B cell (primary cell): ENCODE measurements at regions not wholly inside any gene's neighbourhood (a gene's known extent, or its start where the extent isn't known, plus 50 kb on each side); places are given as distances from the start of the nearest gene placed in this dataset.

Experiments used
- ATAC-seq: fragments of 200-7000 bp; cut with Tn5 transposase; one replicate; pipeline ENCODE4 v1.10.0; 2021; ENCODE audit warnings: low read depth, mild to moderate bottlenecking, moderate number of reproducible peaks, moderate library complexity
- CTCF ChIA-PET: fragments of 350-600 bp; sonication (Branson Sonifier 250); formaldehyde crosslinking; loops from one replicate; lab custom pipeline; 2021; ENCODE audit warnings: antibody characterized with exemption, inconsistent platforms; lab: Charles Lee
- POLR2A ChIA-PET: fragments of 350-600 bp; sonication (Branson Sonifier 250); formaldehyde crosslinking; loops from one replicate; lab custom pipeline; 2021; ENCODE audit warnings: antibody characterized with exemption; lab: Charles Lee
- DNase-seq: peaks from one replicate; pipeline ENCODE4 v3.0.0; 2013
- H2AFZ ChIP-seq: 2 replicates; pipeline ENCODE4 v1.6.1; 2012; ENCODE audit warnings: mild to moderate bottlenecking, low read depth, low read length; ENCODE audit not compliant: insufficient read depth, poor library complexity, severe bottlenecking
- H3K27ac ChIP-seq, 2 donors: 1 replicate in 1 of 2; 2 replicates in 1 of 2; pipeline ENCODE4 v1.5.1; 2012 to 2013; ENCODE audit warnings: low read length in 2 of 2, mild to moderate bottlenecking in 2 of 2, moderate library complexity in 1 of 2
- H3K27me3 ChIP-seq, 4 experiments: fragments of 200-600 bp in 1 of 4; sonication (generic) in 1 of 4; replicated peaks in 1 of 4; 1 replicate in 2 of 4; 2 replicates in 2 of 4; pipeline versions ENCODE4 v1.6.1 to v1.7.0; 2013 to 2016; ENCODE audit warnings: low read length in 3 of 4, mild to moderate bottlenecking in 2 of 4, mixed read lengths in 1 of 4, moderate library complexity in 1 of 4; ENCODE audit not compliant: insufficient read depth in 4 of 4, control insufficient read depth in 3 of 4; ENCODE audit errors: control extremely low read depth in 1 of 4
- H3K36me3 ChIP-seq, 2 experiments: replicated peaks in 1 of 2; 1 replicate in 1 of 2; 2 replicates in 1 of 2; pipeline versions ENCODE4 v1.6.1 to v1.7.1; 2013; ENCODE audit warnings: low read length in 1 of 2; ENCODE audit not compliant: insufficient read depth in 2 of 2, control insufficient read depth in 1 of 2; ENCODE audit errors: control extremely low read depth in 1 of 2, extremely low read depth in 1 of 2
- H3K4me1 ChIP-seq, 2 donors: fragments of 200-600 bp in 1 of 2; sonication (generic) in 1 of 2; 1 replicate in 1 of 2; 2 replicates in 1 of 2; pipeline versions ENCODE4 v1.5.1 to v1.6.1; 2013 to 2017; ENCODE audit warnings: low read length in 2 of 2; ENCODE audit not compliant: control insufficient read depth in 2 of 2, insufficient read depth in 2 of 2
- H3K4me2 ChIP-seq: replicated peaks from 2 replicates; pipeline ENCODE3; 2012; ENCODE audit warnings: mild to moderate bottlenecking, low read depth, low read length; ENCODE audit not compliant: poor library complexity, severe bottlenecking
- H3K4me3 ChIP-seq, 5 experiments: fragments of 200-600 bp in 1 of 5; sonication (generic) in 1 of 5; 1 replicate in 3 of 5; 2 replicates in 2 of 5; pipeline versions ENCODE4 v1.5.1 to v1.7.0; 2011 to 2016; ENCODE audit warnings: low read length in 4 of 5, mild to moderate bottlenecking in 4 of 5, low read depth in 2 of 5, control low read depth in 1 of 5, moderate library complexity in 1 of 5; ENCODE audit not compliant: insufficient read depth in 1 of 5; ENCODE audit errors: control extremely low read depth in 1 of 5, extremely low read depth in 1 of 5
- H3K79me2 ChIP-seq: fragments of 200-600 bp; sonication (generic); one replicate; pipeline ENCODE4 v1.6.0; 2016; ENCODE audit warnings: low read length; ENCODE audit not compliant: control insufficient read depth, insufficient read depth
- H3K9ac ChIP-seq: fragments of 200-600 bp; sonication (generic); 2 replicates; pipeline ENCODE4 v1.6.1; 2017; ENCODE audit warnings: mild to moderate bottlenecking, low read length, moderate library complexity
- H3K9me3 ChIP-seq, 3 donors: one replicate each; pipeline versions ENCODE4 v1.6.1 to v1.7.1; 2013; ENCODE audit warnings: low read length in 2 of 3; ENCODE audit not compliant: control insufficient read depth in 2 of 3, insufficient read depth in 1 of 3; ENCODE audit errors: control extremely low read depth in 1 of 3
- H4K20me1 ChIP-seq: 2 replicates; pipeline ENCODE4 v1.6.0; 2012; ENCODE audit warnings: mild to moderate bottlenecking, low read length; ENCODE audit not compliant: insufficient read depth, control insufficient read depth, poor library complexity, severe bottlenecking
- H3K27ac Mint-ChIP-seq: one replicate; pipeline ENCODE4 v1.8.0; 2021; ENCODE audit warnings: mixed read lengths
- H3K27me3 Mint-ChIP-seq: one replicate; pipeline ENCODE4 v1.8.0; 2021; ENCODE audit warnings: mixed read lengths
- H3K4me1 Mint-ChIP-seq: one replicate; pipeline ENCODE4 v1.8.0; 2021; ENCODE audit warnings: mixed read lengths
- H3K4me3 Mint-ChIP-seq: one replicate; pipeline ENCODE4 v1.8.0; 2021; ENCODE audit warnings: mixed read lengths
- H3K9me3 Mint-ChIP-seq: one replicate; pipeline ENCODE4 v1.8.0; 2022; ENCODE audit warnings: mixed read lengths; ENCODE audit not compliant: insufficient read depth
- CTCF ChIP-seq: fragments of 200-600 bp; IDR thresholded peaks from one replicate; pipeline ENCODE4 v1.8.0; 2022; ENCODE audit warnings: antibody characterized with exemption, mild to moderate bottlenecking
- EZH2 ChIP-seq: IDR thresholded peaks from 2 replicates; pipeline ENCODE4 v1.6.1; 2012; ENCODE audit warnings: borderline replicate concordance, low read depth, mild to moderate bottlenecking, moderate library complexity, low read length; ENCODE audit not compliant: insufficient read depth, poor library complexity, severe bottlenecking
- WGBS: methylation state at CpG from one replicate; pipeline ENCODE4 v1.1.5; 2013; ENCODE audit warnings: missing lambda C conversion rate; ENCODE audit not compliant: insufficient coverage; 5-methylcytosine and 5-hydroxymethylcytosine counted together
- intact Hi-C: fragments of 100-400 bp; cut with micrococcal nuclease; formaldehyde crosslinking; loops from one replicate; pipeline ENCODE4 v1.10.0; 2022

DNA sequence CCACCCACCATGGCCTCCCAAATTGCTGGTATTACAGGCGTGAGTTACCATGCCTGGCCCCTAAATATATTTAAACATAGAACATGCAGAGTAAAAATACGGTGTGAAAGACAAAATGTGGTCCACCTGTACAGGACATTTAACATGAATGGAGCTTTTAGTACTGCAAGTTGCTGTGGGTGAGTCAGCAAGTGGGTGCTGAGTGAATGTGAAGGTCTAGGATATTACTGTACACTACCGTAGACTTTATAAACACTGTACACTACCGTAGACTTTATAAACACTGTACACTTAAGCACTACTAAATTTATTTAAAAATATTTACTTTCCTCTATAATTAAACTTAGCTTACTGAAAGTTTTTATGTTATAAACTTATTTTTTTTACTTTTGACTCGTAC, 317.8 kb downstream of the PRDM9 start:
- Mint-ChIP-seq H3K27me3 (no peaks in the 10 kb centered on the region), H3K4me1 (no peaks in the 10 kb centered on the region), H3K9me3 (peaks cover 3% of the 10 kb centered on the region), H3K4me3 (no peak overlapping the region), H3K27ac (no peak overlapping the region)
- no peak overlapping the region for H3K4me3 ChIP-seq
- intact Hi-C loops, result no loop called here
- POLR2A ChIA-PET, result no interaction called here
- H3K27ac ChIP-seq, result no peak overlapping the region
- no peak overlapping the region for H2AFZ ChIP-seq
- H3K36me3 ChIP-seq, result no peaks in the 10 kb centered on the region
- no peaks in the 10 kb centered on the region for H3K79me2 ChIP-seq
- H3K4me1 ChIP-seq, result no peaks in the 10 kb centered on the region
- no peaks in the 10 kb centered on the region for H4K20me1 ChIP-seq
- WGBS, result no CpG with 5 or more reads among the region's 5 CpGs
- H3K9ac ChIP-seq, result no peak overlapping the region
- H3K27me3 ChIP-seq, result no peaks in the 10 kb centered on the region
- no peak overlapping the region for H3K4me2 ChIP-seq
- CTCF ChIA-PET, result no interaction called here
- H3K9me3 ChIP-seq, result no peaks in the 10 kb centered on the region
- TF ChIP-seq CTCF (no peak), EZH2 (no peak)
- DNase-seq, result no peak
- ATAC-seq, result no peak

DNA sequence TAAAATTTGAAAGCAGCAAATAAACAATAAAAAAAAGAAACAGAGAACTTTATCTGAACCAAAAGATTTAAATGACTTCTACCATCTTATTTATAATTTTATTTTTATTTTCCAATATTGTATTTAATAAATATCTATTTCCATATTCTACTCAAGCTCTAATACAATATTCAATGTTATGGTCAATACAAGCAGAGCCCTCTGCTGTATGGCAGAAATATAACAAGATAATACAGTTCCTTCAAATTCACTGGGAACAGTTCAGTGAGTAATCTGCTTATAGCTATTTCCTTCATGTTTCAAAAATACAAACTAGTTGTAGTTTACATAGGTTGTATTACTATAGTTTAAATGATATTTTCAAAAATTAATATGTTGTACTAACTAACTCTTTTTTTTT, 332.7 kb downstream of the PRDM9 start:
- intact Hi-C loops, result no loop called here

More for the DNA sequence above, 332.7 kb downstream of the PRDM9 start:
- ChIA-PET POLR2A (no interaction called here), CTCF (no interaction called here)
- no peaks in the 10 kb centered on the region for H3K36me3 ChIP-seq
- H3K27me3 Mint-ChIP-seq, result no peaks in the 10 kb centered on the region
- peaks cover 1% of the 10 kb centered on the region for H3K9me3 Mint-ChIP-seq
- no peak overlapping the region for H3K27ac ChIP-seq
- no peaks in the 10 kb centered on the region for H3K4me1 Mint-ChIP-seq
- no peaks in the 10 kb centered on the region for H4K20me1 ChIP-seq
- TF ChIP-seq CTCF, result no peak
- H3K27me3 ChIP-seq, result no peaks in the 10 kb centered on the region
- DNase-seq, result no peak
- no peak overlapping the region for H2AFZ ChIP-seq
- no peak overlapping the region for H3K4me2 ChIP-seq
- no peak overlapping the region for H3K4me3 ChIP-seq
- no peaks in the 10 kb centered on the region for H3K4me1 ChIP-seq
- ATAC-seq, result no peak
- no peak overlapping the region for H3K4me3 Mint-ChIP-seq
- H3K27ac Mint-ChIP-seq, result no peak overlapping the region
- no peak overlapping the region for H3K9ac ChIP-seq
- peaks cover 0 to 3% (median 0%) of the 10 kb centered on the region in 3 donors for H3K9me3 ChIP-seq
- H3K79me2 ChIP-seq, result no peaks in the 10 kb centered on the region
